Stimulated activated naive CD4-positive, alpha-beta T cell (primary cell): ENCODE measurements at regions not wholly inside any gene's neighbourhood (a gene's known extent, or its start where the extent isn't known, plus 50 kb on each side); places are given as distances from the start of the nearest gene placed in this dataset.

Experiments
- DNase-seq, 6 experiments: peaks; one replicate each; lab custom pipeline; 2025; lab: John Stamatoyannopoulos, UW

- DNase-seq: no peak
Observed at GRCh38 chr10:85145966-85146365, 817.6 kb downstream of the CCSER2 start.

GRCh38 chr10:85147346-85148250, 819.2 kb downstream of the CCSER2 start:
- no peak for DNase-seq

GRCh38 chr10:85148693-85149640, 820.6 kb downstream of the CCSER2 start:
- DNase-seq: no peak

- no peak for DNase-seq
Observed at GRCh38 chr10:85149766-85150165, 821.4 kb downstream of the CCSER2 start.

GRCh38 chr10:85151506-85151905, 823.1 kb downstream of the CCSER2 start:
- no peak for DNase-seq

GRCh38 chr10:85152496-85152895, 824.1 kb downstream of the CCSER2 start:
- DNase-seq: no peak

GRCh38 chr10:85152911-85153310, 824.5 kb downstream of the CCSER2 start:
- DNase-seq: no peak

GRCh38 chr10:85157206-85157605, 828.8 kb downstream of the CCSER2 start:
- no peak for DNase-seq

GRCh38 chr10:85168243-85168642, 839.9 kb downstream of the CCSER2 start:
- no peak for DNase-seq

GRCh38 chr10:85170026-85170425, 841.6 kb downstream of the CCSER2 start:
- no peak for DNase-seq

- no peak for DNase-seq
Observed at GRCh38 chr10:85175635-85176034, 847.2 kb downstream of the CCSER2 start.

- no peak for DNase-seq
Observed at GRCh38 chr10:85177767-85178166, 849.4 kb downstream of the CCSER2 start.

GRCh38 chr10:85187047-85187446, 858.7 kb downstream of the CCSER2 start:
- DNase-seq: no peak

- DNase-seq: no peak
Observed at GRCh38 chr10:85188770-85189484, 860.5 kb downstream of the CCSER2 start.

- no peak for DNase-seq
Observed at GRCh38 chr10:85193796-85194195, 865.4 kb downstream of the CCSER2 start.

GRCh38 chr10:85194706-85195105, 866.3 kb downstream of the CCSER2 start:
- no peak for DNase-seq

- no peak for DNase-seq
Observed at GRCh38 chr10:85195596-85195995, 867.2 kb downstream of the CCSER2 start.

GRCh38 chr10:85204814-85205213, 876.4 kb downstream of the CCSER2 start:
- no peak for DNase-seq

- DNase-seq: no peak
Observed at GRCh38 chr10:85212526-85212925, 884.1 kb downstream of the CCSER2 start.

- DNase-seq: no peak
Observed at GRCh38 chr10:85213493-85213892, 885.1 kb downstream of the CCSER2 start.

GRCh38 chr10:85222300-85222699, 893.9 kb downstream of the CCSER2 start:
- DNase-seq: no peak

GRCh38 chr10:85224366-85224940, 896.1 kb downstream of the CCSER2 start:
- no peak for DNase-seq
